NB4 (cell line): ENCODE measurements at regions not wholly inside any gene's neighbourhood (a gene's known extent, or its start where the extent isn't known, plus 50 kb on each side); places are given as distances from the start of the nearest gene placed in this dataset.

Experiments
- DNase-seq: peaks from one replicate; pipeline ENCODE4 v3.0.0; 2010; ENCODE audit warnings: low read depth
- H3K4me3 ChIP-seq: one replicate; pipeline ENCODE4 v1.5.1; 2011; ENCODE audit warnings: mild to moderate bottlenecking, low read depth, low read length, moderate library complexity
- CTCF ChIP-seq: IDR thresholded peaks from one replicate; pipeline ENCODE4 v1.5.1; 2012; ENCODE audit warnings: low read depth, low read length
- MAX ChIP-seq: IDR thresholded peaks from 2 replicates; pipeline ENCODE4 v1.6.1; 2011; ENCODE audit warnings: low read depth, low read length
- MYC ChIP-seq: IDR thresholded peaks from 2 replicates; pipeline ENCODE4 v1.6.1; 2011; ENCODE audit warnings: low read depth, low read length
- POLR2A ChIP-seq: IDR thresholded peaks from 2 replicates; pipeline ENCODE4 v1.6.1; 2011; ENCODE audit warnings: mild to moderate bottlenecking; ENCODE audit not compliant: insufficient read length; ENCODE audit errors: extremely low read depth

- TF ChIP-seq MAX (no peak), POLR2A (no peak), CTCF (no peak), MYC (no peak)
- no peak overlapping the region for H3K4me3 ChIP-seq
- no peak for DNase-seq
Observed at GRCh38 chrX:97806946-97807345, 923.2 kb downstream of the RPA4 start.

GRCh38 chrX:97820170-97820569 is 936.5 kb downstream of the RPA4 start:
- no peak for DNase-seq
- TF ChIP-seq CTCF (no peak), MAX (no peak), POLR2A (no peak), MYC (no peak)
- no peak overlapping the region for H3K4me3 ChIP-seq

- no peak for TF ChIP-seq MYC
- TF ChIP-seq MAX, result no peak
- TF ChIP-seq POLR2A, result no peak
- no peak for TF ChIP-seq CTCF
- no peak overlapping the region for H3K4me3 ChIP-seq
Observed at GRCh38 chrX:97828471-97828870, 944.8 kb downstream of the RPA4 start.

GRCh38 chrX:97835969-97836368 is 952.3 kb downstream of the RPA4 start:
- TF ChIP-seq POLR2A, result no peak
- no peak for TF ChIP-seq CTCF
- TF ChIP-seq MAX, result no peak
- H3K4me3 ChIP-seq, result no peak overlapping the region
- DNase-seq, result no peak

More at GRCh38 chrX:97828471-97828870, 944.8 kb downstream of the RPA4 start:
- DNase-seq, result no peak

GRCh38 chrX:97841544-97842179 is 958.0 kb downstream of the RPA4 start:
- no peak for TF ChIP-seq MAX
- TF ChIP-seq CTCF, result no peak
- no peak for TF ChIP-seq POLR2A
- no peak for TF ChIP-seq MYC
- no peak for DNase-seq
- H3K4me3 ChIP-seq, result no peak overlapping the region
